ENCODE measurements at regions not wholly inside any gene's neighbourhood (a gene's known extent, or its start where the extent isn't known, plus 50 kb on each side); places are given as distances from the start of the nearest gene placed in this dataset.

DNA sequence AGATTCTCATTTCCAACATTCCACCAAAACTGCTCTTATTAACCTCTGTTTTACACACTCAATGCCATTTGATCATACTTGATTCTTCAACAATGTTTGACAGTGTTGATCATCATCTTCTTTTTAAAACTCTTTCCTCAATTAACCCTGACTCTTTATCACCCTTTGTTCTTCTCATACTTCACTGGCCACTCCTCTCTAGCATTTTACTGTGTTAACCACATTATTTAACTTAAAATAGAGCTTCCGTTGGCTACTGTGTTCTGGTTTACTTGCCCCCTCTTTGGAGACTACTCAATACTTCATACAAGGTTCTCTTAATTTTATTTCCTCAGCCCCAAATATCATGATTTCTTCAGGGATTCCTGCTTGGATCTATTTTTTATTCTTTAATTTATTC lies 121.1 kb upstream of the SPRY2 start:
- intact Hi-C loops (cut with DNase I): no loop called here

DNA sequence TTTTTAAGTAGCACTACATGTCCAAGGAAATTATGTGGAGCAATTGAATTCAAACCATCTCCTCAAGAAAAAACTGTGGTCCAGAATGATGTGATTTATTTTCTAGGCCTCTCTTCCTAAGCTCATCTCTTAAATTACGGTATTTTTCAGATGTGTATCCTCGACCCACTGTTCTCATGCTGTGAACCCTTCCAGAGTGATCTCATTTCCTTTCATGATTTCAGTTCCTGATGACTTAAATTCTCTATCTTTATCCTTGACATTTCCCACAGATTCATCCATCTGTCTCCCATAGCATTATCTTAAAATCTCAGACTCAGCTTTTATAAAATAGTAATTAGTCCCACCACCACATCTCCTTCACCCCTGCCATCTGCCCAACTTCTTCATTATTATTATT lies 117.6 kb upstream of the SPRY2 start:
- intact Hi-C loops (cut with DNase I): no loop called here
- DNase-seq: no peak

More for the DNA sequence above, 121.1 kb upstream of the SPRY2 start:
- DNase-seq: no peak

DNA sequence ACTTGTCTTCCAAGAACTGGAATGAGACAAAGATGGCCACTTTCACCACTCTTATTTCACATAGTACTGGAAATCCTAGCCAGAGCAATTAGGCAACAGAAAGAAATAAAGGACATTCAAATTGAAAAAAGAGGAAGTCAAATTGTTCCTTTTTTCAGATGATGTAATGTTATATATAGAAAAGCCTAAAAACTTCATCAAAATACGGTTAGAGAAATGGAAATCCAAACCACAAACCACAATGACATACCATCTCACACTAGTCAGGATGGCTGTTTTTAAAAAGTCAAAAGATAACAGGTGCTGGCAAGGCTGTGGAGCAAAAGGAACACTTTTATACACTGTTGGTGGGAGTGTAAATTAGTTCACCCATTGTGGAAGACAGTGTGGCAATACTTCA lies 113.3 kb upstream of the SPRY2 start:
- intact Hi-C loops (cut with DNase I): no loop called here
- DNase-seq: no peak

DNA sequence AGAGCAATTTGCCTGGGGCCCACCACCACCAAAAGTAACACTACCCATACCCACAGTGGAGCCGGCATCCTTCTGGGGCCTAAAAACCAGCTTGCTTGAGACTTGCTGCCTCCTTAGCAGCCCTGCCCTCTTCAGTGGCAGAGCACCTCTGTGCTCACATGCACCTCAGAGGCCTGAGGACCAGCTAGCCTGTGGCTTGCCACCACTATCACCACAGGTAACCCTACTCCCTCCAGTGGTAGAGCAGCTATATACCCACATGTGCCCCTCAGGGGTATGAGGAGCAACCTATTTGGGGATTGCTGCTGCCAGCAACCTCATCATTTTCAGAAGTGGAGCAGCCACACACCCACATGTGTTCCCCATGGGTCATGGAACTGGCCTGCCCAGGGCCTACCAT lies 111.4 kb upstream of the SPRY2 start:
- intact Hi-C loops (cut with DNase I): no loop called here
- DNase-seq: no peak

DNA sequence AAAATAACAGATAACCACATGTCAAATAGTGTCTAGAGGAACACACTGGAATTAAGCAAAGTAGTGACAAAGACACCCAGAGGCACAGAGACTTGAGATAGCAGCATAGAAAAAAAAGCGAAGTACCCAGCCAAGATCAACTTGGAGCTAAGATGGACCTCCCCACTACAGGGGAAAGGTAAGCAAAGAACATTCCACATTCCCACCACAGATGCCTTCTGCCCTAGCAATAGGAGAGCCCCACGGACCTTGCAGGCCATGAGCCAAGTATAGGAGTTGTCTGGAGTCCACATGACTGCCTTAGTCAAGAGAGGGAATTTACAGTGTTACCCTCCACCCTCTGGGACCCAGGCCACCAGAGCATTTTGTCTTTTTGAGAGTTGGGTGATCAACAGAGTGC lies 110.7 kb upstream of the SPRY2 start:
- intact Hi-C loops (cut with DNase I): no loop called here
- DNase-seq: no peak

DNA sequence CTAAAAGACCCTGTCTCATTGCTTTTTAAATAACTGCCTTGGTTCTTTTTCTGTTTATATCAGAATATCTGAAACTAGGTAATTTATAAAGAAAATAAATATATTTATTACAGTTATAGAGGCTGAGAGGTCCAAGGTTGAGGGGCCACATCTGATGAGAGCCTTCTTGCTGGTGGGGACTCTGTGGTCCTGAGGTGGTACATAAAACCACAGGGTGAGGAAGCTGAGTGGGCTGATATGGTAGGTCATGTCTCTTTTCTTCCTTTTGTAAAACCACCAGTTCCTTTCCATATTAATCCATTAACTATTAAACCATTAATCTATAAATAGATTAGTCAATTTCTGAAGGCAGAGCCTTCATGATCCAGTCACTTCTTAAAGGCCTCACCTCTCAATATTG lies 109.5 kb upstream of the SPRY2 start:
- intact Hi-C loops (cut with DNase I): no loop called here

DNA sequence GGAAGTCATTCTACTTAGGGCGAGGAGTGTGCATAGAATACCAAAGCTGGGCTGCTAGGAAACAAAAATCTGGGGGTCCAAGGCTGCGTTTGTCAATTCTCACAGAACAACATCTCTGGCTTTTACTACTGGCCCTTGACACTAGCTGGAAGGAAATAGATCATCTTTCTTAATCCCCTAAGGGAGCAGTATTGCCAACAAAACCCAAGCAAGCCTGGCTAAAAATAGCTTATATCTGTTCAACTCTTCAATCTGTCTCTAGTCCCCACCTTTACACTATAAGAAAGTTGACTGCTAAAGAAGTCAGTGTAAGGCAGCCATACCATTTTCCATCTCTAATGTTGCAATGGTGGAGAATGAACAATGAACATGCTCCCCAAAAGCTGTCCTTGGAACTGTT lies 107.8 kb upstream of the SPRY2 start:
- intact Hi-C loops (cut with DNase I): no loop called here
- DNase-seq: no peak

More for the DNA sequence above, 109.5 kb upstream of the SPRY2 start:
- DNase-seq: no peak

DNA sequence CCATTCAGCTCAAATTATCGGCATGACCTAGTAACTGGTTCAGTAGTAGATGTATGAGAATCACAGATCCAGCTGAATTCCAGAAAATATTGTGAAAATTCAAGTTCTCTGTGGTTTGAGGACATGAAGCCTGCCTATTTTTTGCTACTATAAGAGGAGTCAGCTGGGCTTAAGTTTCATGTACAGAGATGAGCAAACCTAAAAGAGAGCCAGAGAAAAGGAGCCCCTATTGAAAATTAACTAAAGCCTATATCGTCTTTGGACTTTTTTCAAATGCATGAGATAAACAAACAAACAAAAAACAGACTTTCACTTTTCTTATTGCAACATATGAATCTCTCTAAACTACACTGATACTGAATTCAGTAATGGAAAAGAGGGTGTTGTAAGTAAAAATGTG lies 106.8 kb upstream of the SPRY2 start:
- intact Hi-C loops (cut with DNase I): no loop called here
- DNase-seq: no peak

DNA sequence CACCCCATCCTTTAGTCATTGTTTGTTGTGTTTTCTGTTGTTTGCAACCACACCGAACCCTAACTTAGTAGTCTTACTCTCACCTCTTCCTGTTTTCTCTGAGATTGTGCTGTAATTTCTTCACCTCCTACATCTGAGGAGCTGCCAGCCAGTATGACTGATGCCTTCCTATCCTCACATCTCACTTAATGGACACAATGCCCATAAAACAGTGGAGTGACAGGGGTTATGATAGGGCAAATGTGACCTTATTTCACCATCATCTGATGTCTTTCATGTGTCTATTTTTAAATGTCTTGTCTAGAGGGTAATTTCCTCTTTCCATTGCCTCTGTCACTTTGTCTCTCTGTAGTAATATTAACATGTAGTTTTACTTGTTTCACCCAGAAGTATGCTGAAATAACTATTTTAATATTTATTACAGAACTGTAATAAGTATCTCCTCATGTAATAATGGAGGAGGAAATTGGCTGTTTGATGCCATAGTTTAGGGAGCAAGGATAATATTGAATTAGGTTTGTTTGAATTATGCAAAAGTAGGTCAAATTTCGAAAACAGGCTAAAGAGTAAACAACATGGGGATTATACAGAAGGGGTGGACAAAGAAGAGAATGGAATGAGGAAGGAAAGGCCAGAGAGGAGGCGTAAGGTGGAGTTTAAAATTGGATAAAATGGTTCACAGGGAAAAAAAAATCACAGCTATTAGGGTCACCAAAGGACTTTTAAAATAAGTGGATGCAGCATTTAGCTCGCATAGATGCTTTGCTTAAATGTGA lies 103.5 kb upstream of the SPRY2 start:
- no peak for DNase-seq
- intact Hi-C loops (cut with DNase I): no loop called here

DNA sequence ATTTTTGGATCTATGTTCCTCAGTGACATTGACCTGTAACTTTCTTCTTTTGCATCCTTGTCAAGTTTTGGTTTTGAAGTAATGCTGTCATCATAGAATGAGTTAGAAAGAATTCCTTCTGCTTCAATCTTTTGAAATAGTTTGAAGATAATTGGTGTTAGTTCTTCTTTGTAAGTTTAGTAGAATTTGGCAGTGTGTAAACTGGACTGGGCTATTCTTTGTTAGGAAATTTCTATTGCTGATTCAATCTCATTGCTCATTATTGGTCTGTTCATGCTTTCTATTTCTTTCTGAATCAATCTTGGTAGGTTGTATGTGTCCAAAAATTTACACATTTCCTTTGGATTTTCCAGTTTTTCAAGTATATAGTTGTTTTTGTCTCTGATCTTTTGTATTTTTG lies 101.7 kb upstream of the SPRY2 start:
- no peak for DNase-seq
- intact Hi-C loops (cut with DNase I): no loop called here

DNA sequence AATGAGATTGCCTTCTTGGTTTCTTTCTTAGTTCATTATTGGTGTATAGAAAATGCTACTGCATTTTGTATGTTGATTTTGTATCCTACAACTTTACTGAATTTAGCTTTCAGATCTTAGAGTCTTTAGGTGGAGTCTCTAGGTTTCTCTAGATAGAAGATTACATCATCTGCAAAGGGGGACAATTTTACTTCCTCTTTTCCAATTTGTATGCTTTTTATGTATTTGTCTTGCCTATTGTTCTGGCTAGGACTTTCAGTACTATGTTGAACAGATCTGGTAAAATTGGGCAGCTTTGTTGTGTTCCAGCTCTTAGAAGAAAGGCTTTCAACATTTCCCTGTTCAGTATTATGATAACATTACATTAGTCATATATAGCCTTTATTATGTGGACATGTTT lies 101.0 kb upstream of the SPRY2 start:
- intact Hi-C loops (cut with DNase I): no loop called here
- no peak for DNase-seq

DNA sequence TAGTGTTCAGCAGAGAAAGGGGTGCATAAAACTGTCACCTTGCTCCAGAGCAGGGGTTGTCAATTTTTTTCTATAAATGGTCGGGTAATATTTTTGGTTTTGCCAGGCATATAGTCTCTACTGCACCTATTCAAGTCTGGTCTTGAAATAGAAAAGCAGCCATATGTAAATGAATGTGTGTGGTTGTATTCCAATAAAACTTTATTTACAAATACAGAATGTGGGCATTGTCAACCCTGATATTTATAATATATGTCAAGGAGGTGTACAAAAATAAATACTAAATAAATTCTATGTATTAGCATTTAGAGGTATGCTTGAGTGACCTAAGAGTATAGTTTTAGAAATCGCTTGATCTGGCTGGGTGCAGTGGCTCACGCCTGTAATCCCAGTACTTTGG lies 97.6 kb upstream of the SPRY2 start:
- DNase-seq: no peak
- intact Hi-C loops (cut with DNase I): no loop called here

DNA sequence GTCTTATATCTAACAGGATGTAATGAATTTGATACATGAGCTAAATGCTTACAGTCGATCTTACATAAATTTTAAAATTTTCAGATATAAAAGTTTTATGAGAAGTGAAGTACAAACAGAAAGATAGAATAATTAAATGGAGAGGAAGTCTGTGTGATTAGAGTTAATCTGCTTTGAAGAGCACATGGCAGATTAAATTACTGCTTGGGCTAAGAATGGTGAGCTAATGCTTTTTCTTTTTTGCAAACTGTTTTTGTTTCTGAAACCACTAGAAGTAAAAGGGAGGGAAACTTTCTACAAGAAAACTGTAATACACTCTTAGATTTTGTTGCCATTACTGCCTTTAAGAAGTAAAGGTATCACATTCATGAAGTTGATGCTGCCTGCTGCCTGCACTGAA lies 96.3 kb upstream of the SPRY2 start:
- no peak for DNase-seq
- intact Hi-C loops (cut with DNase I): no loop called here

DNA sequence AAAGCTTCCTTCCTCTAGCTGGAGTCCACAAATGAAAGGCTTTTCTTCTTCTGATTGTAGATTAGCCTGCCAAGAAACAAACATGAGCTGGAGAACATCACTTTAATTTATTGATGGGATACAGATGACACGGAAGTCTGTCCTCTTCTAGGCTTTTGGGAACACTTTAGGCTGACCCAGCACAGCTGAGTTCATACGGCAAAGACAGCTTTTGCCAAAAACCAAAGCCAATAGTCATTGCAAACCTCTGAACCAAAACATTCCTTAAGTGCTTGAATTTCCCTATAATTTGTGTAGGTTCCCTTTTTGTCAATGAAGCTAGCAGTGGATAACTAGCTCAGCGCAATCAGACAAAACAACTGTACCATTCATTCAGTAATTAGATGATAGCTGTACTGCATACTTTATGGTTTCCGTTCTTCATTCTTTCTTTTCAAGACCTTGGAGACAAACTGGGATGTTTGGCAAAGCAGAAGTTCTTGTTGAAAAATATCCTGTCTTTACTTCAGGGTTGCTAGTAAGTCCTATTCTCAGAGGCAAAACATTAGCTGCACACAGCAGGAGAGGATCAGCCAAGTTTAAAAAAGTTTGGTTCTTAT lies 95.7 kb upstream of the SPRY2 start:
- intact Hi-C loops (cut with DNase I): no loop called here
- no peak for DNase-seq

DNA sequence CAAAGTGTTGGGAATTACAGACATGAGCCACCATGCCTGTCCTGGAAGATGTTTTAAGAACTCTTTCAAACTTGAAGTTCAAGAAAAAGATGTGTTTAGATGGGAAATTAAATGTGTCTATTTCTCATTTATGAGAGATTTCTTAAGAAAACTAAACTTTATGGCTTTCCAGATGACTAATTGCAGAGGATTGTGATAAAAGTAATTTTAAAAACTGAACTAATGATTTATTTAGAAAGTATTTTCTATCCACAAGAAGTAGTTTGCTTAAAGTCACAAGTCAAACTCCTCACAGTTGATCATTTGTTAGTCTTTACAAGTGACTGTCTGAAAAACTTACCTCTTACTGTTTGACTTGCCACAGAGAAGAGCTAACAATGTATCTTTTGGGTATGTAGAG lies 89.6 kb upstream of the SPRY2 start:
- intact Hi-C loops (cut with DNase I): no loop called here
- no peak for DNase-seq

DNA sequence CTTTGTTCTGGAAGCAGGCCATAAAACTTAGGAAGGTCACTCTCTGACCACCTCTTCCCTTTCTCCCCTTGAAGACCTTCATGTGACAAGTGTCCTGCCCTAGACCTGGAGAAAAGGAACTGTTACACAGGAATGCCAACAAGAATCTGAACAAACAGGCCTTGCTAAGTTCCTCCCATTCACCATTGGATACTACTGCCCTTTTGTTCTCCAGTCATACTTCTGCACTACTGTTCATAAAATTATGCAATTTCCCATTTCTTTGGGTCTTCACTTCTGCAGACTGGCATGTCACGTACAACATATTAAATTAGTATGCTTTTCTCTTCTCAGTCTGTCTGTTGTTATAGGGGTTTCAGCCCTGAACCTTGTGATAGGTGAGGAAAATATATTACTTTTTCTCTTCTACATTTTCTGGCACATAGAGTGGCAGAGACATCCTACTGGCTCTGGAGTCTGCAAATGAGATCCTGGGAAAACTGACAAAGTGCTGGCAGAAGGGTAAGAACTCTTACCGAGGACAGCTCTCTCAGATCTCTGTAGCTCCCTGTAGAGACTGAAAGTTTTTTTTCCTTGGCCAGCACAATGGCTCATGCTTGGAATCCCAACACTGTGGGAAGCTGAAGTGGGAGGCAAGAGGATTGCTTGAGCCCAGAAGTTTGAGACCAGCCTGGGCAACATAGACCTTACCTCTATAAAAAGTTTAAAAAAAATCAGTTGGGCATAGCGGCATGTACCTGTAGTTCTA lies 87.6 kb upstream of the SPRY2 start:
- intact Hi-C loops (cut with DNase I): no loop called here
- no peak for DNase-seq

DNA sequence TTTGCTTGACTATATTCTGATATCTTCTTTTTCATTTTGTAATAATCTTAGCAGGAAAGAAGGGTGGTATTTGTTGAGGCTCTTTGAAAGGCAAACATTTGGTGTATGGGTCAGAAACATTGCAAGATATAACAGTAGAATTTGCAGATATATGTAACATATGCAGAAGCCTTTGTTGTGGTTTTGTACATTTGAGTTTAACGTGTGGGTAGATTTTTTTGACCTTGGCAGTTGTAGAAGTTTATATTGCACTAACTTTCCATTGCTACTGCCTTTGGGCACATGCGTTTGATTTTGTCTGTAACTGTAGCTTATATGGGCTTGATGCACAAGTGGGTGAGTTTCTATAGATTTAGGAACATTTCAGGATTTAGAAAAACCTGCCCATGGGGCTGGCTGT lies 78.5 kb upstream of the SPRY2 start:
- intact Hi-C loops (cut with DNase I): no loop called here
- DNase-seq: no peak

DNA sequence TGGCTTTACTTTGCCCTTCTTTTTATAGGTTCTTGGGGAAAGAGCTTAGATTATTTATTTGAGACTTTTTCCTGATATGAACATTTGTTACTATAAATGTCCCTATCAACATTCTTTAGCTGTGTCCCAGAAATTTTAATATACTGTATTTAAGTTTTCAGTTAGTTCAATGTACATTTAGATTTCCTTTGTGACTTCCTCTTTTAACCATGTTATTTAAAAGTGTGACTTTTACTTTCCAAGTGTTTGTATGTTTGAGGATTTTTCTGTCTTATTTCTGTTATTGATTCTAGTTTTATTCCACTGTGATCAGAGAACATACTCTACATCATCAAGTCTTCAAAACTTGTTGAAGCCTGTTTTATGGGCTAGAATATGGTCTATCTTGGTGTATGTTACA lies 72.7 kb upstream of the SPRY2 start:
- intact Hi-C loops (cut with DNase I): no loop called here
- no peak for DNase-seq

DNA sequence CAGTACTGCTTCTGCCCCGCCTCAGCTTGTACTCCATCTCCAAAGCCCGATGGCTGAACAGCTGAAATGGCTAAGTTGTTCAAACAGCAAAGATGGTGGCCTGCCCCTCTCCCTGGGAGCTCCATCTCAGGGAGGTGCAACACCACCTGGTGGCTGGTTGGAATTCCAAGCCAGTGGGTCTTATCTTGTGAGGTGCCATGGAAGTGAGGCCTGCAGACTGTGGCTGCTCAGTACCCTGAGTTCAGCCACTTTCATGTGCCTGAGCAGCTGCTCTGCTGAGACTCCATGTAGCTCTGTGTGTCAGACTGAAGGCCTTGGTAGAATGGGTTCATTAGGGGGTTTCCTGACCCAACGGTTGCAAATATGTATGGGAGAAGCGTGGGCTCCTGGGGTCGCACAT lies 67.3 kb upstream of the SPRY2 start:
- DNase-seq: no peak
- intact Hi-C loops (cut with DNase I): no loop called here

DNA sequence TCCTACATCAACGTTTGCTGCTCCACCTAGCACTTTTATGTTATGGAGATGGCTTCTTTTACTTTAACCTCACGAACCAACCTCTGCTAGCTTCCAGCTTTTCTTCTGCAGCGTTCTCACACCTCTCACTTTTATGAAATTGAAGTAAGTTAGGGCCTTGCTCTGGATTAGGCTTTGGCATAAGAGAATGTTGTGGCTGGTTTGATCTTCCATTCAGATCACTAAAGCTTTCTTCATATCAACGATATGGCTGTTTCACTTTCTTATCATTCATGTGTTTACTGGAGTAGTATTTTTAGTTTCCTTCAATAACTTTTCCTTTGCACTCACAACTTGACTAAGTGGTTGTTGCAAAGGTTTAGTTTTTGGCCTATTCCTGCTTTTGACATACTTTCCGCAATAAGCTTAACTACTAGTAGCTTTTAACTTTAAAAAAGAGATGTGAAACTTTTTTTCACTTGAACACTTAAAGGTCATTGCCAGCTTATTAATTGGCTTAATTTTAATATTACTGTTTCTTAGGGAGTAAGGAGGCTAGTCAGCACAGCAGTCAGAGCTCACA lies 60.0 kb upstream of the SPRY2 start:
- intact Hi-C loops (cut with DNase I): no loop called here

DNA sequence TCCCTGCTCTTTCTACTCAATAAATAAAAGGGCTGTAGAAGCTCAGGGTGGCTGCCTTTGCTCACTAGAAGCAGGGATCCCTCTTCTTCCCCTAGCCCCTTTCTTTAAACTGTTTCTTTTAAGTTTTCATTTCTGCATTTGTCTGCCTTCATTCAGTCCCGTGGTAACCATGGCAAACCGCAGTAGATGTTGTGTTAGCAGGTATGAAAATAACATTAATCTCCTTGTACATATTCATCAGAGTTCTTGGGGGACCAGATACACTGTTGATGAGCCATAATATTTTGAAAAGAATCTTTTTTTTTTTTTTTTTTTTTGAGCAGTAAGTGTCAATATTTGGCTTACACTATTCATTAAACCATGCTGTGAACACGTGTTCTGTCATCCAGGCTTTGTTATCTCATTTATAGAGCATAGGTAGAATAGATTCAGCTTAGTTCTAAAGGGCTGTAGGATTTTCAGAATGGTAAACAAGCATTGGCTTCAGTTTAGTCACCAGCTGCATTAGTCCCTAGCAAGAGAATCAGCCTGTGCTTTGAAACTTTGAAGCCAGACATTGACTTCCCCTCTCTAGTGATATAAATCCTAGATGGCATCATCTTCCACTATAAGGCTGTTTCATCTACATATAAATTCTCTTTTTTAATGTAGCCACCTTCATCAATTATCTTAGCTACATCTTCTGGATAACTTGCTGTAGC lies 59.4 kb upstream of the SPRY2 start:
- DNase-seq: no peak
- intact Hi-C loops (cut with DNase I): no loop called here

More for the DNA sequence above, 60.0 kb upstream of the SPRY2 start:
- DNase-seq: no peak

Data from posterior cingulate gyrus (tissue), 11 donors.